IgD-negative memory B cell (primary cell): ENCODE measurements at regions not wholly inside any gene's neighbourhood (a gene's known extent, or its start where the extent isn't known, plus 50 kb on each side); places are given as distances from the start of the nearest gene placed in this dataset.

ENCODE experiments used
- H3K27ac Mint-ChIP-seq, 3 donors: one replicate each; pipeline ENCODE4 v1.8.0; 2020 to 2022; ENCODE audit warnings: mild to moderate bottlenecking in 3 of 3, mixed read lengths in 3 of 3, moderate library complexity in 1 of 3
- H3K27me3 Mint-ChIP-seq: one replicate; pipeline ENCODE4 v1.8.0; 2021; ENCODE audit warnings: mixed read lengths
- H3K36me3 Mint-ChIP-seq: one replicate; pipeline ENCODE4 v1.8.0; 2020; ENCODE audit warnings: mild to moderate bottlenecking, mixed read lengths
- H3K4me1 Mint-ChIP-seq, 3 donors: one replicate each; pipeline ENCODE4 v1.8.0; 2020 to 2022; ENCODE audit warnings: mixed read lengths in 3 of 3, mild to moderate bottlenecking in 1 of 3
- H3K4me3 Mint-ChIP-seq, 4 donors: one replicate each; pipeline ENCODE4 v1.8.0; 2020 to 2022; ENCODE audit warnings: mild to moderate bottlenecking in 4 of 4, mixed read lengths in 4 of 4, moderate library complexity in 3 of 4
- H3K9me3 Mint-ChIP-seq, 3 donors: one replicate each; pipeline ENCODE4 v1.8.0; 2020 to 2021; ENCODE audit warnings: mixed read lengths in 3 of 3, mild to moderate bottlenecking in 1 of 3

DNA sequence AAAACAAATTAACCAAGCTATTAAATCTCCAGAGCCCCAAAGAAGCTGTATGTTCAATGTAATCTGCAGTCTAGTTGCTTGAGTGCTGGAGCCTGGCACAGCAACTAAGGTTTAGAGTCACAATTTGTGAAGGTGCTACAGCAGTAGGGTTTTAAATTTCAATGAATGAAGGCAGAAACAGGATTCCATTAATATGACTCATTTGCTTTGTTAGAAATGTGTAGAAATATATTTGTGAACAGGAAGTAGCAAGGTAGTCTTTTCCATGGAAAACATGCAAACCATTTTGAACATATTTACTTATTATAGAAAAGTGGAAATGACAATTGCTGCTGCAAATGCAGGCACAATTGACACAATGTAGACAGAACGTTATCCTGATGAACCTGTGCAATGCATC lies 149.0 kb upstream of the STEAP4 start:
- Mint-ChIP-seq H3K9me3 (no peaks in the 10 kb centered on the region), H3K4me3 (no peak overlapping the region), H3K27me3 (no peaks in the 10 kb centered on the region), H3K27ac (no peak overlapping the region), H3K4me1 (no peaks in the 10 kb centered on the region), H3K36me3 (no peaks in the 10 kb centered on the region)

GRCh38 chr7:88452646-88453045 lies 146.0 kb upstream of the STEAP4 start:
- Mint-ChIP-seq H3K36me3 (no peaks in the 10 kb centered on the region), H3K4me3 (no peak overlapping the region), H3K9me3 (no peaks in the 10 kb centered on the region), H3K27ac (no peak overlapping the region), H3K27me3 (no peaks in the 10 kb centered on the region), H3K4me1 (no peaks in the 10 kb centered on the region)

DNA sequence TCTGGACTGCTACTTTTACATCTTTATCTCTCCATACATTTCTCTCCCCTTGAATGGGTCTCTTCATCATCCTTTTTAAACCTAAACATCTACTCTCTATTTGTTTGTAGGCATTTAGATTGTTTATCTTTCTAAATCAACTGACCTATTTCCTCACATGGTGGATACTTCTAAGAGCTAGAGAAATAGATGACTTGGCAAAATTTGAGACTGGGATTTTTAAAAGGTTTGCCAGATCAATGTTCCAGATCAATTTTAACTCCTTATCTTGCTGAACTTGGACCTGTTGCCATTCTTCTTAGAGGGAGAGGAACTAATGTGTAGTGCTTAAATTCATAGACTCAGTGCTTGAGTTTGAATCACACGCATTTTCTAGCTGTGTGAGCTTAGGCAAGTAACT lies 144.2 kb upstream of the STEAP4 start:
- no peaks in the 10 kb centered on the region for H3K36me3 Mint-ChIP-seq
- no peaks in the 10 kb centered on the region for H3K4me1 Mint-ChIP-seq
- H3K4me3 Mint-ChIP-seq: no peak overlapping the region
- H3K27ac Mint-ChIP-seq: no peak overlapping the region
- no peaks in the 10 kb centered on the region for H3K27me3 Mint-ChIP-seq
- H3K9me3 Mint-ChIP-seq: no peaks in the 10 kb centered on the region

GRCh38 chr7:88449410-88449809 lies 142.7 kb upstream of the STEAP4 start:
- no peaks in the 10 kb centered on the region for H3K36me3 Mint-ChIP-seq
- no peak overlapping the region for H3K27ac Mint-ChIP-seq
- H3K27me3 Mint-ChIP-seq: no peaks in the 10 kb centered on the region
- no peaks in the 10 kb centered on the region for H3K4me1 Mint-ChIP-seq
- H3K9me3 Mint-ChIP-seq: no peaks in the 10 kb centered on the region
- H3K4me3 Mint-ChIP-seq: no peak overlapping the region

- H3K4me1 Mint-ChIP-seq: no peaks in the 10 kb centered on the region
- no peaks in the 10 kb centered on the region for H3K27me3 Mint-ChIP-seq
- H3K36me3 Mint-ChIP-seq: no peaks in the 10 kb centered on the region
- no peak overlapping the region for H3K27ac Mint-ChIP-seq
- peaks cover 0 to 2% (median 0%) of the 10 kb centered on the region in 3 donors for H3K9me3 Mint-ChIP-seq
- H3K4me3 Mint-ChIP-seq: no peak overlapping the region
Observed at GRCh38 chr7:88442413-88442812, 135.7 kb upstream of the STEAP4 start.

GRCh38 chr7:88437132-88437531 lies 130.4 kb upstream of the STEAP4 start:
- no peaks in the 10 kb centered on the region for H3K27me3 Mint-ChIP-seq
- H3K4me1 Mint-ChIP-seq: no peaks in the 10 kb centered on the region
- H3K4me3 Mint-ChIP-seq: no peak overlapping the region
- no peak overlapping the region for H3K27ac Mint-ChIP-seq
- H3K9me3 Mint-ChIP-seq: peaks cover 0 to 2% (median 2%) of the 10 kb centered on the region in 3 donors
- no peaks in the 10 kb centered on the region for H3K36me3 Mint-ChIP-seq

DNA sequence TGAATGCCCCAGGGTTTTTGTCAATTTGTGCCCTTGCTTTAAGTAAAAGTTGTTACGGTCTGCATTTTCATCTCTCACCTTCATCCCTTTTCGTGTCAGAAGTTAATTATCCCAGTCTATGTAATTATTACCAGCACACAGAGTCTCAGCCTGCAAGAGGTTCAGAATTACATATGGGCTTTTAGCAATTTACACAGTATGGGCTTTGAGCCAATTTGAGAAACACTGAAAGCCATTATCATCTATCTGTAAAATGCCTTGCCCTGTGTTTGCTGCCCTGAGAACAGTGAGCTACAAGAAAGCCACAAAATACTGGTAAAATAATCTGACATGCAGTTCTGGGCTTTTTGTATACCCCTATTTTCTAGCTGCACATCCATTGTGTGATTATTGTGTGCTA lies 125.6 kb upstream of the STEAP4 start:
- H3K27me3 Mint-ChIP-seq: no peaks in the 10 kb centered on the region
- no peaks in the 10 kb centered on the region for H3K36me3 Mint-ChIP-seq
- peaks cover 0 to 2% (median 0%) of the 10 kb centered on the region in 3 donors for H3K9me3 Mint-ChIP-seq
- no peak overlapping the region for H3K4me3 Mint-ChIP-seq
- H3K27ac Mint-ChIP-seq: no peak overlapping the region
- H3K4me1 Mint-ChIP-seq: no peaks in the 10 kb centered on the region

GRCh38 chr7:88431882-88432281 lies 125.2 kb upstream of the STEAP4 start:
- H3K27me3 Mint-ChIP-seq: no peaks in the 10 kb centered on the region
- no peaks in the 10 kb centered on the region for H3K4me1 Mint-ChIP-seq
- no peaks in the 10 kb centered on the region for H3K36me3 Mint-ChIP-seq
- H3K4me3 Mint-ChIP-seq: no peak overlapping the region
- peaks cover 0 to 2% (median 0%) of the 10 kb centered on the region in 3 donors for H3K9me3 Mint-ChIP-seq
- H3K27ac Mint-ChIP-seq: no peak overlapping the region

- H3K4me1 Mint-ChIP-seq: no peaks in the 10 kb centered on the region
- no peaks in the 10 kb centered on the region for H3K36me3 Mint-ChIP-seq
- no peak overlapping the region for H3K4me3 Mint-ChIP-seq
- H3K27ac Mint-ChIP-seq: no peak overlapping the region
- H3K27me3 Mint-ChIP-seq: no peaks in the 10 kb centered on the region
- H3K9me3 Mint-ChIP-seq: peaks cover 0 to 1% (median 0%) of the 10 kb centered on the region in 3 donors
Observed at GRCh38 chr7:88429382-88429781, 122.7 kb upstream of the STEAP4 start.

GRCh38 chr7:88402529-88402928 lies 95.8 kb upstream of the STEAP4 start:
- H3K9me3 Mint-ChIP-seq: peaks cover 0 to 3% (median 3%) of the 10 kb centered on the region in 3 donors
- H3K27me3 Mint-ChIP-seq: no peaks in the 10 kb centered on the region
- H3K4me1 Mint-ChIP-seq: no peaks in the 10 kb centered on the region
- no peaks in the 10 kb centered on the region for H3K36me3 Mint-ChIP-seq
- no peak overlapping the region for H3K27ac Mint-ChIP-seq
- no peak overlapping the region for H3K4me3 Mint-ChIP-seq

DNA sequence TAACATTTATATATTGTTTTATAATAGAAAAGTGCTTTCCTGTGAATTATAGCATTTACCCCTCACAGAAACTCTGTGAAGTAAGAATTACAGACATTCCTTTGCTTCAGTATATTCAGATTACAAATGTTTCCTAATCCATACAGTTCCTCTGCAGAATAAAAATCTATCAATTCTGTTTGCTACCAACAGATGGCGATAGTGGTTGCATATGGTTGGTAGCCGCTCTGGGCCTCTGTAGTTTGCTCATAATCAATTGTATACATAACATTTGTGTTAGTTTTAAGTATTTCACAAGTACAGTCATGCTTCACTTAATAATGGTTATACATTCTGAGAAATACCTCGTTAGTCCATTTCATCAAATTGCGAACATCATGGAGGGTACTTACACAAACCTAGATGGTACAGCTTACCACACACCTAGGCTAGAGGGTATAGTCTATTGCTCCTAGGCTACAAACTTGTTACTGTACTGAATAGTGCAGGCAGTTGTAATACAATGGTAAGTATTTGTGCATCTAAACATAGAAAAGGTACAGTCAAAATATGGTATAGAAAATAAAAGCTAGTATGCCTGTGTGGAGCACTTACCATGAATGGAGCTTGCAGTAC lies 94.4 kb upstream of the STEAP4 start:
- Mint-ChIP-seq H3K27me3 (no peaks in the 10 kb centered on the region), H3K4me3 (no peak overlapping the region), H3K36me3 (no peaks in the 10 kb centered on the region), H3K27ac (no peak overlapping the region), H3K4me1 (peaks cover 0 to 8% (median 5%) of the 10 kb centered on the region in 3 donors), H3K9me3 (no peaks in the 10 kb centered on the region)

DNA sequence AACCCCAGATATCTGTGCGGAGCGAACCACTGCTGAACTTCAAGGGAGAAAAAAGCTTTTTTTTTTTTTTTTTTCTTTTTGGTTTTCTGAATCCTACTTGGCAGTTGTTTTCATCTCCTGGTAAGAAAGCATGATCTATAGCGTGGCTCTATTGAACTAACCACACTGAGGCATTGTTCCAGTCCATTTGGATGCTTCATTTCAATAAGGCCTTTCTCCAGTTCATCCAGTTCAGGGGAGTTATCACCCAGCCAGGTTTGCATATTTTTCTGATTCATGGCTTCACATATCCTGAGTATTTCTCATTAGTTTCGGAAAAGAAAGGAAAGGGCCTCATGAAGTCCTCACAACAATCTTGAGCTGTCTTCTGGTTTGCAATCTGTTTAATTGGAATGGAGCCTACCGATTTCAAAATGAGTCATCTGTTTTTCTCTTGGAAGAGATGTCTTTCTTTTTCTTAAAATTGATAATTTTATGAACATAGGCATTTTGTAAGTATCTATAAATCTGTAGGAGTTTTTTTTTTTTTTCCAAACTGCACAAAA lies 93.1 kb upstream of the STEAP4 start:
- no peaks in the 10 kb centered on the region for H3K27me3 Mint-ChIP-seq
- peak overlapping the region in 1 of 3 donors; percentile 1 for H3K27ac Mint-ChIP-seq
- no peaks in the 10 kb centered on the region for H3K36me3 Mint-ChIP-seq
- H3K4me3 Mint-ChIP-seq: no peak overlapping the region
- H3K9me3 Mint-ChIP-seq: no peaks in the 10 kb centered on the region
- H3K4me1 Mint-ChIP-seq: peaks cover 0 to 10% (median 7%) of the 10 kb centered on the region in 3 donors

- Mint-ChIP-seq H3K27me3 (no peaks in the 10 kb centered on the region), H3K4me3 (no peak overlapping the region), H3K4me1 (peaks cover 0 to 10% (median 7%) of the 10 kb centered on the region in 3 donors), H3K9me3 (no peaks in the 10 kb centered on the region), H3K36me3 (no peaks in the 10 kb centered on the region), H3K27ac (peak overlapping the region in 1 of 3 donors; percentile 1)
Observed at GRCh38 chr7:88399036-88399435, 92.3 kb upstream of the STEAP4 start.

- no peak overlapping the region for H3K4me3 Mint-ChIP-seq
- H3K36me3 Mint-ChIP-seq: no peaks in the 10 kb centered on the region
Observed at GRCh38 chr7:88398459-88398858, 91.8 kb upstream of the STEAP4 start.

GRCh38 chr7:88396948-88397322 lies 90.2 kb upstream of the STEAP4 start:
- H3K4me1 Mint-ChIP-seq: peaks cover 0 to 10% (median 7%) of the 10 kb centered on the region in 3 donors
- no peaks in the 10 kb centered on the region for H3K9me3 Mint-ChIP-seq
- H3K36me3 Mint-ChIP-seq: no peaks in the 10 kb centered on the region
- H3K4me3 Mint-ChIP-seq: no peak overlapping the region
- H3K27me3 Mint-ChIP-seq: no peaks in the 10 kb centered on the region
- no peak overlapping the region for H3K27ac Mint-ChIP-seq

More at GRCh38 chr7:88398459-88398858, 91.8 kb upstream of the STEAP4 start:
- no peak overlapping the region for H3K27ac Mint-ChIP-seq
- no peaks in the 10 kb centered on the region for H3K27me3 Mint-ChIP-seq
- H3K9me3 Mint-ChIP-seq: no peaks in the 10 kb centered on the region
- peaks cover 0 to 10% (median 7%) of the 10 kb centered on the region in 3 donors for H3K4me1 Mint-ChIP-seq

GRCh38 chr7:88396295-88396947 lies 89.7 kb upstream of the STEAP4 start:
- peaks cover 0 to 10% (median 7%) of the 10 kb centered on the region in 3 donors for H3K4me1 Mint-ChIP-seq
- no peaks in the 10 kb centered on the region for H3K9me3 Mint-ChIP-seq
- H3K27ac Mint-ChIP-seq: no peak overlapping the region
- peak overlapping the region in 1 of 4 donors; percentile 25 for H3K4me3 Mint-ChIP-seq
- H3K36me3 Mint-ChIP-seq: no peaks in the 10 kb centered on the region
- H3K27me3 Mint-ChIP-seq: no peaks in the 10 kb centered on the region
